ENCODE measurements at regions not wholly inside any gene's neighbourhood (a gene's known extent, or its start where the extent isn't known, plus 50 kb on each side); places are given as distances from the start of the nearest gene placed in this dataset.

- WGBS, result 88% methylated on average over 5 of the region's 6 CpGs
- no peak overlapping the region for H2AK5ac ChIP-seq (ENCODE audit: low read length, severe bottlenecking)
- H3K36me3 ChIP-seq (ENCODE audit: control insufficient read depth in 1 of 2, insufficient read depth in 2 of 2, low read depth in 1 of 2, low read length in 2 of 2), result no peaks in the 10 kb centered on the region
- no peaks in the 10 kb centered on the region for H3K9me3 ChIP-seq (ENCODE audit: control insufficient read depth, low read length)
- no peaks in the 10 kb centered on the region for H3K79me1 ChIP-seq (replicated peaks; ENCODE audit: low read length, poor library complexity, severe bottlenecking)
- H3K14ac ChIP-seq (ENCODE audit: low read length in 2 of 2), result no peak overlapping the region
- H2BK5ac ChIP-seq (ENCODE audit: low read depth, low read length, poor library complexity, severe bottlenecking), result no peak overlapping the region
- no peak overlapping the region for H3K23ac ChIP-seq (ENCODE audit: low read length in 2 of 2)
- no peak overlapping the region for H3K9ac ChIP-seq (ENCODE audit: low read length)
- H3K4ac ChIP-seq (ENCODE audit: low read depth in 1 of 2, low read length in 2 of 2), result no peak overlapping the region
- no peak overlapping the region for H2AFZ ChIP-seq (ENCODE audit: low read depth, low read length)
- no peak overlapping the region for H4K8ac ChIP-seq (ENCODE audit: low read length)
- no peak overlapping the region for H3K4me2 ChIP-seq (ENCODE audit: low read length, poor library complexity, severe bottlenecking)
- no peak overlapping the region for H2BK12ac ChIP-seq (ENCODE audit: low read length in 2 of 2)
- H3K27me3 ChIP-seq (ENCODE audit: control insufficient read depth in 1 of 2, insufficient read depth in 1 of 2, low read length in 2 of 2), result peaks cover 78 to 89% of the 10 kb centered on the region in 2 experiments
- no peak overlapping the region for H3K4me3 ChIP-seq (ENCODE audit: insufficient read depth in 1 of 2, low read depth in 1 of 2, low read length in 2 of 2)
- H3K18ac ChIP-seq (ENCODE audit: low read depth in 1 of 2, low read length in 2 of 2), result no peak overlapping the region
- no peaks in the 10 kb centered on the region for H3K4me1 ChIP-seq (ENCODE audit: control insufficient read depth, insufficient read depth, low read depth, low read length)
- H3K27ac ChIP-seq (ENCODE audit: low read length, poor library complexity, severe bottlenecking), result no peak overlapping the region
- no peak for DNase-seq
- H4K91ac ChIP-seq (ENCODE audit: low read length), result no peak overlapping the region
- H2BK15ac ChIP-seq (ENCODE audit: low read depth, poor library complexity, severe bottlenecking), result no peak overlapping the region
- H2BK120ac ChIP-seq (ENCODE audit: low read depth, low read length), result no peak overlapping the region
Measured at GRCh38 chr1:25088180-25088701, 144.1 kb downstream of the SYF2 start.

GRCh38 chr1:25086518-25087079 lies 145.7 kb downstream of the SYF2 start:
- Histone ChIP-seq H3K4me2 (ENCODE audit: low read length, poor library complexity, severe bottlenecking) (no peak overlapping the region), H3K4me3 (ENCODE audit: insufficient read depth in 1 of 2, low read depth in 1 of 2, low read length in 2 of 2) (no peak overlapping the region), H3K14ac (ENCODE audit: low read length in 2 of 2) (no peak overlapping the region), H3K9ac (ENCODE audit: low read length) (no peak overlapping the region), H2BK12ac (ENCODE audit: low read length in 2 of 2) (no peak overlapping the region), H2BK15ac (ENCODE audit: low read depth, poor library complexity, severe bottlenecking) (no peak overlapping the region), H4K8ac (ENCODE audit: low read length) (no peak overlapping the region), H2AK5ac (ENCODE audit: low read length, severe bottlenecking) (no peak overlapping the region), H2BK120ac (ENCODE audit: low read depth, low read length) (no peak overlapping the region), H2AFZ (ENCODE audit: low read depth, low read length) (no peak overlapping the region), H2BK5ac (ENCODE audit: low read depth, low read length, poor library complexity, severe bottlenecking) (no peak overlapping the region), H3K18ac (ENCODE audit: low read depth in 1 of 2, low read length in 2 of 2) (no peak overlapping the region), H4K91ac (ENCODE audit: low read length) (no peak overlapping the region), H3K4me1 (ENCODE audit: control insufficient read depth, insufficient read depth, low read depth, low read length) (no peaks in the 10 kb centered on the region), H3K27me3 (ENCODE audit: control insufficient read depth in 1 of 2, insufficient read depth in 1 of 2, low read length in 2 of 2) (peaks cover 79 to 89% of the 10 kb centered on the region in 2 experiments), H3K9me3 (ENCODE audit: control insufficient read depth, low read length) (no peaks in the 10 kb centered on the region), H3K23ac (ENCODE audit: low read length in 2 of 2) (no peak overlapping the region), H3K27ac (ENCODE audit: low read length, poor library complexity, severe bottlenecking) (no peak overlapping the region), H3K79me1 (replicated peaks; ENCODE audit: low read length, poor library complexity, severe bottlenecking) (no peaks in the 10 kb centered on the region), H3K4ac (ENCODE audit: low read depth in 1 of 2, low read length in 2 of 2) (no peak overlapping the region), H3K36me3 (ENCODE audit: control insufficient read depth in 1 of 2, insufficient read depth in 2 of 2, low read depth in 1 of 2, low read length in 2 of 2) (no peaks in the 10 kb centered on the region)
- DNase-seq, result no peak
- 53% methylated on average over 3 of the region's 3 CpGs for WGBS

GRCh38 chr1:25084407-25084806 lies 147.9 kb downstream of the SYF2 start:
- WGBS, result 63% methylated on average over 1 of the region's 1 CpG
- no peak overlapping the region for H3K4me3 ChIP-seq (ENCODE audit: insufficient read depth in 1 of 2, low read depth in 1 of 2, low read length in 2 of 2)
- no peak overlapping the region for H3K4me2 ChIP-seq (ENCODE audit: low read length, poor library complexity, severe bottlenecking)
- H2AFZ ChIP-seq (ENCODE audit: low read depth, low read length), result no peak overlapping the region
- H3K36me3 ChIP-seq (ENCODE audit: control insufficient read depth in 1 of 2, insufficient read depth in 2 of 2, low read depth in 1 of 2, low read length in 2 of 2), result no peaks in the 10 kb centered on the region
- no peak overlapping the region for H3K14ac ChIP-seq (ENCODE audit: low read length in 2 of 2)
- H2AK5ac ChIP-seq (ENCODE audit: low read length, severe bottlenecking), result no peak overlapping the region
- no peak overlapping the region for H2BK15ac ChIP-seq (ENCODE audit: low read depth, poor library complexity, severe bottlenecking)
- peaks cover 71 to 80% of the 10 kb centered on the region in 2 experiments for H3K27me3 ChIP-seq (ENCODE audit: control insufficient read depth in 1 of 2, insufficient read depth in 1 of 2, low read length in 2 of 2)
- no peak overlapping the region for H3K4ac ChIP-seq (ENCODE audit: low read depth in 1 of 2, low read length in 2 of 2)
- DNase-seq, result no peak
- no peak overlapping the region for H3K9ac ChIP-seq (ENCODE audit: low read length)
- no peaks in the 10 kb centered on the region for H3K9me3 ChIP-seq (ENCODE audit: control insufficient read depth, low read length)
- no peak overlapping the region for H2BK12ac ChIP-seq (ENCODE audit: low read length in 2 of 2)
- H2BK5ac ChIP-seq (ENCODE audit: low read depth, low read length, poor library complexity, severe bottlenecking), result no peak overlapping the region
- H4K8ac ChIP-seq (ENCODE audit: low read length), result no peak overlapping the region
- H3K27ac ChIP-seq (ENCODE audit: low read length, poor library complexity, severe bottlenecking), result no peak overlapping the region
- no peaks in the 10 kb centered on the region for H3K4me1 ChIP-seq (ENCODE audit: control insufficient read depth, insufficient read depth, low read depth, low read length)
- H3K23ac ChIP-seq (ENCODE audit: low read length in 2 of 2), result no peak overlapping the region
- no peak overlapping the region for H2BK120ac ChIP-seq (ENCODE audit: low read depth, low read length)
- no peak overlapping the region for H3K18ac ChIP-seq (ENCODE audit: low read depth in 1 of 2, low read length in 2 of 2)
- H3K79me1 ChIP-seq (replicated peaks; ENCODE audit: low read length, poor library complexity, severe bottlenecking), result no peaks in the 10 kb centered on the region
- H4K91ac ChIP-seq (ENCODE audit: low read length), result no peak overlapping the region

GRCh38 chr1:25083481-25084345 lies 148.6 kb downstream of the SYF2 start:
- no peak overlapping the region for H2BK15ac ChIP-seq (ENCODE audit: low read depth, poor library complexity, severe bottlenecking)
- H3K18ac ChIP-seq (ENCODE audit: low read depth in 1 of 2, low read length in 2 of 2), result no peak overlapping the region
- no peak overlapping the region for H3K4ac ChIP-seq (ENCODE audit: low read depth in 1 of 2, low read length in 2 of 2)
- H3K23ac ChIP-seq (ENCODE audit: low read length in 2 of 2), result no peak overlapping the region
- no peak overlapping the region for H2AFZ ChIP-seq (ENCODE audit: low read depth, low read length)
- H3K27me3 ChIP-seq (ENCODE audit: control insufficient read depth in 1 of 2, insufficient read depth in 1 of 2, low read length in 2 of 2), result peaks cover 66 to 73% of the 10 kb centered on the region in 2 experiments
- no peak overlapping the region for H3K9ac ChIP-seq (ENCODE audit: low read length)
- H3K14ac ChIP-seq (ENCODE audit: low read length in 2 of 2), result no peak overlapping the region
- H3K4me1 ChIP-seq (ENCODE audit: control insufficient read depth, insufficient read depth, low read depth, low read length), result no peaks in the 10 kb centered on the region
- H4K8ac ChIP-seq (ENCODE audit: low read length), result no peak overlapping the region
- H3K36me3 ChIP-seq (ENCODE audit: control insufficient read depth in 1 of 2, insufficient read depth in 2 of 2, low read depth in 1 of 2, low read length in 2 of 2), result no peaks in the 10 kb centered on the region
- H3K4me3 ChIP-seq (ENCODE audit: insufficient read depth in 1 of 2, low read depth in 1 of 2, low read length in 2 of 2), result no peak overlapping the region
- no peak overlapping the region for H2BK12ac ChIP-seq (ENCODE audit: low read length in 2 of 2)
- no peak overlapping the region for H2AK5ac ChIP-seq (ENCODE audit: low read length, severe bottlenecking)
- DNase-seq, result no peak
- H2BK120ac ChIP-seq (ENCODE audit: low read depth, low read length), result no peak overlapping the region
- H3K9me3 ChIP-seq (ENCODE audit: control insufficient read depth, low read length), result no peaks in the 10 kb centered on the region
- H3K4me2 ChIP-seq (ENCODE audit: low read length, poor library complexity, severe bottlenecking), result no peak overlapping the region
- 85% methylated on average over 20 of the region's 20 CpGs for WGBS
- H3K79me1 ChIP-seq (replicated peaks; ENCODE audit: low read length, poor library complexity, severe bottlenecking), result no peaks in the 10 kb centered on the region
- no peak overlapping the region for H2BK5ac ChIP-seq (ENCODE audit: low read depth, low read length, poor library complexity, severe bottlenecking)
- H4K91ac ChIP-seq (ENCODE audit: low read length), result no peak overlapping the region
- H3K27ac ChIP-seq (ENCODE audit: low read length, poor library complexity, severe bottlenecking), result no peak overlapping the region

Measured in mesenchymal stem cell (in vitro differentiated cells and primary cell).